OCI-LY1 (cell line): ENCODE measurements at regions not wholly inside any gene's neighbourhood (a gene's known extent, or its start where the extent isn't known, plus 50 kb on each side); places are given as distances from the start of the nearest gene placed in this dataset.

ENCODE experiments used
- H2AFZ ChIP-seq: fragments of 200-600 bp; sonication (generic), shearing (Covaris generic); 2 replicates; pipeline ENCODE4 v1.6.0; 2014; ENCODE audit warnings: antibody characterized with exemption, mild to moderate bottlenecking, low read length
- H3F3A ChIP-seq: fragments of 200-600 bp; sonication (generic), shearing (Covaris generic); 2 replicates; pipeline ENCODE4 v1.6.0; 2014; ENCODE audit warnings: mild to moderate bottlenecking, antibody characterized with exemption, low read length, moderate library complexity; ENCODE audit not compliant: insufficient read depth
- H3K27ac ChIP-seq: fragments of 200-600 bp; sonication (generic); 2 replicates; pipeline ENCODE4 v1.5.1; 2014; ENCODE audit warnings: low read length, mixed run types, mild to moderate bottlenecking, low read depth; ENCODE audit not compliant: poor library complexity, severe bottlenecking
- H3K27me3 ChIP-seq: fragments of 200-600 bp; sonication (generic); 2 replicates; pipeline ENCODE4 v1.6.0; 2014; ENCODE audit warnings: antibody characterized with exemption, mild to moderate bottlenecking, low read length, moderate library complexity; ENCODE audit not compliant: insufficient read depth
- H3K36me3 ChIP-seq: fragments of 200-600 bp; sonication (generic); 2 replicates; pipeline ENCODE4 v1.6.1; 2014; ENCODE audit warnings: mild to moderate bottlenecking, antibody characterized with exemption, low read length, moderate library complexity, mixed read lengths; ENCODE audit not compliant: insufficient read depth
- H3K4me1 ChIP-seq: fragments of 200-600 bp; sonication (generic); 2 replicates; pipeline ENCODE4 v1.5.1; 2014; ENCODE audit warnings: mild to moderate bottlenecking, low read length, moderate library complexity; ENCODE audit not compliant: insufficient read depth, severe bottlenecking
- H3K4me2 ChIP-seq: fragments of 200-600 bp; sonication (generic), shearing (Covaris generic); 2 replicates; pipeline ENCODE4 v1.6.1; 2014; ENCODE audit warnings: low read length
- H3K4me3 ChIP-seq: fragments of 200-600 bp; sonication (generic); 2 replicates; pipeline ENCODE4 v1.5.1; 2014; ENCODE audit warnings: low read length, low read depth, mild to moderate bottlenecking, mixed read lengths; ENCODE audit not compliant: poor library complexity, severe bottlenecking
- H3K79me2 ChIP-seq: fragments of 200-600 bp; shearing (Covaris generic); 2 replicates; pipeline ENCODE4 v1.6.1; 2016; ENCODE audit warnings: mixed run types, low read length, mixed read lengths; ENCODE audit not compliant: insufficient read depth
- H3K9ac ChIP-seq: fragments of 200-600 bp; sonication (generic), shearing (Covaris generic); 2 replicates; pipeline ENCODE4 v1.6.1; 2014; ENCODE audit warnings: mild to moderate bottlenecking, low read length, mixed read lengths
- H3K9me2 ChIP-seq: fragments of 200-600 bp; sonication (generic), shearing (Covaris generic); 2 replicates; pipeline ENCODE4 v1.6.1; 2014; ENCODE audit warnings: low read depth, mild to moderate bottlenecking, low read length, mixed read lengths
- H3K9me3 ChIP-seq: fragments of 200-600 bp; shearing (Covaris generic); 2 replicates; pipeline ENCODE4 v1.6.1; 2014; ENCODE audit warnings: low read length, mixed read lengths
- H4K20me1 ChIP-seq: fragments of 200-600 bp; sonication (generic), shearing (Covaris generic); 2 replicates; pipeline ENCODE4 v1.6.0; 2016; ENCODE audit warnings: mild to moderate bottlenecking, low read length; ENCODE audit not compliant: insufficient read depth
- CTCF ChIP-seq: fragments of 200-600 bp; sonication (generic), shearing (Covaris generic); IDR thresholded peaks from 2 replicates; pipeline ENCODE4 v1.5.1; 2017; ENCODE audit warnings: mild to moderate bottlenecking, antibody characterized with exemption, low read length, moderate library complexity, mixed read lengths
- EZH2 ChIP-seq: fragments of 200-600 bp; sonication (generic), shearing (Covaris generic); IDR thresholded peaks from 2 replicates; pipeline ENCODE4 v1.8.0; 2017; ENCODE audit warnings: borderline replicate concordance, mixed run types, mild to moderate bottlenecking, antibody characterized with exemption, low read length, moderate library complexity, mixed read lengths

DNA sequence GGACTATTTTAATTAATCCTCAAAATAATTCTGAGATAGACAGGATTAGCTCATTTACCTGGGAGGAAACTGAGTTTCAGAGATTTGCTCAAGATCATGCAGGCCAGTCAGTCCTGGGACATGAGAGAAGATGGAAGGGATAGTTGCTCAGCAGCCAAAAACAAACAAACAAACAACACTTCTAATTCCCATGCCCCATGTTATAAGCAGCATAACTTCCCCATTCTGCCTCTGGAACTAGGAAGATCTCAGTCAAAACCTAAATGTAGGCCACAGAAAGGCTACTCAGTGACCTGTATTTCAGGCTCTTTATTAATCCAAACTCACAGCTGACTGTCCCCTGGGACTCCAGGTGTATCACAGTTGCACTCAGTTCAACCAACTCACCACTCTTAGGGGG is 489.2 kb upstream of the NBEA start:
- no peak overlapping the region for H3K4me3 ChIP-seq
- no peak overlapping the region for H3K9ac ChIP-seq
- H3K9me3 ChIP-seq = no peaks in the 10 kb centered on the region
- H3K27ac ChIP-seq = no peak overlapping the region
- H3K4me2 ChIP-seq = no peak overlapping the region
- no peak for TF ChIP-seq CTCF
- TF ChIP-seq EZH2 = no peak
- no peaks in the 10 kb centered on the region for H4K20me1 ChIP-seq
- no peaks in the 10 kb centered on the region for H3K79me2 ChIP-seq
- no peaks in the 10 kb centered on the region for H3K9me2 ChIP-seq
- no peaks in the 10 kb centered on the region for H3F3A ChIP-seq
- no peak overlapping the region for H2AFZ ChIP-seq
- H3K27me3 ChIP-seq = no peaks in the 10 kb centered on the region
- H3K36me3 ChIP-seq = no peaks in the 10 kb centered on the region
- no peaks in the 10 kb centered on the region for H3K4me1 ChIP-seq

DNA sequence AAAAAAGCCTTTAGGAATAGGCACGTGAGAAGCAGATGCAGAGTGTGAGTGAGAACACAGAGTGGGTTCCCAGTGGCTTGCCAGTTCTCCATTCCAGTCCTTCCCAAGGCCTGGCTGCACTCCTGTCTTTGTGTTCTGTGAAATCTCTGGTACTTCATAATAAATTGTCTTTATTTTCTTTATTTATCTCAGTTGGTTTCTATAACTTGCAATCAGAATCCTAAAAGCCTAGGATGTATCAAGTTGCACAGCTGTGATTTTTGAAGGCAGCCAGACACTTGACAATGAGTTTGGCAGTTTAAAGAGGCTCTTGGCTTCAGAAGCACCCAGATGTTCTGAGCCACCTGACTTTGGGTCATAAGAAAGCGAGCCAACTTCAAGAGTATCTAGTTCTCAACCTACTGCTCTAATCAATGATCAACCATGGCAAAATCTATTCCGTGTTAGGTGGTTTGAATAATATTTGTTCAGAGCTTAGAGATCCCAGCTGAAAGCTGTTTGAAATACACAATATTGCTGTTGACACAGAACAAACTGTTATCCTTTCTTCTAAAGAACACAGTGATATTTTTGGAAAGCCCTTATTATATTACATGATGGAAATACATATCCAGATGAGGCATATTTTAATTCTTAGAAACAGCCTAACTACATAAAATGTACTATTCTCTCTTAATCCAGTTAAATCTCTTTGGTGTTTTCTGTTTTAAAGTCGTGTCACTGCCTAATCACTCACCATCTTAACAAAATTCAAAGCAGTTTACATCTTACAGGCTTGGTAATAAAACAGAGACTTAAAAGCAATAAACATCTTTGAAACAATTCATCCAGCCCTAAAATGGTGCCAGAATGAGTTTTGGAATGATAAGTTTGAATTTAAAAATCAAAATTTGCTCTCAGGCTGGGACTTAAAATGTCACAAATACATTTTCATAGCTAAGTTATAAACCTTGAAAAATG is 483.0 kb upstream of the NBEA start:
- H3K79me2 ChIP-seq = no peaks in the 10 kb centered on the region
- H3K36me3 ChIP-seq = no peaks in the 10 kb centered on the region
- H3K27me3 ChIP-seq = no peaks in the 10 kb centered on the region
- H4K20me1 ChIP-seq = no peaks in the 10 kb centered on the region
- H3K9me3 ChIP-seq = no peaks in the 10 kb centered on the region
- no peaks in the 10 kb centered on the region for H3F3A ChIP-seq
- H3K9me2 ChIP-seq = no peaks in the 10 kb centered on the region
- H3K4me1 ChIP-seq = no peaks in the 10 kb centered on the region
- H3K4me2 ChIP-seq = no peak overlapping the region
- H3K4me3 ChIP-seq = no peak overlapping the region
- TF ChIP-seq EZH2 (no peak), CTCF (no peak)
- no peak overlapping the region for H2AFZ ChIP-seq
- no peak overlapping the region for H3K9ac ChIP-seq
- H3K27ac ChIP-seq = no peak overlapping the region

DNA sequence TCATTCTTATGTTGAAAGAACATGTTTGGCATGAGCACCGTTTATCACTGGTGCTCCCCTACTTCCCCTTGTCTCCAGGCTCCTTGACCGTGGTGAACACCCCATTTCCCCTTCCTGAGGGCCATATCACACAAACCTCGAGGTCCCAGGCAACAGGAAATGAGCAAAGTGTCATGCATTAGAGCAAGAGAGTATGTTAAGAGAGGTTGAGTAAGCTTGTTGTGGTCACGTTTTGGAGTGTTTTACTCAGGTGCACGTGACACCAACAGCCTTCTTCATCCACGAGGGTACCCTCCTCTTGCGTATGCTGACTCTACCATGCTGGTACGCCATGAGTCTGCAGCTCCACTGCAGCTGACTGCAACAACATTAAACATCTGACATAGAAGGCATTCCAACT is 482.2 kb upstream of the NBEA start:
- Histone ChIP-seq H3K36me3 (no peaks in the 10 kb centered on the region), H3K27ac (no peak overlapping the region), H3K27me3 (no peaks in the 10 kb centered on the region), H3K9ac (no peak overlapping the region), H3K9me2 (no peaks in the 10 kb centered on the region), H3K4me3 (no peak overlapping the region), H4K20me1 (no peaks in the 10 kb centered on the region), H3K4me1 (no peaks in the 10 kb centered on the region), H3K79me2 (no peaks in the 10 kb centered on the region), H3K4me2 (no peak overlapping the region), H3K9me3 (no peaks in the 10 kb centered on the region), H3F3A (no peaks in the 10 kb centered on the region), H2AFZ (no peak overlapping the region)
- TF ChIP-seq EZH2 (no peak), CTCF (no peak)
